ENCODE measurements at regions not wholly inside any gene's neighbourhood (a gene's known extent, or its start where the extent isn't known, plus 50 kb on each side); places are given as distances from the start of the nearest gene placed in this dataset.

- DNase-seq: no peak
These were observed 207.0 kb downstream of the BRD1 start for GRCh38 chr22:49620666-49621065.

- DNase-seq: no peak
These were observed 207.6 kb downstream of the BRD1 start for GRCh38 chr22:49620003-49620556.

GRCh38 chr22:49619301-49619700 is 208.4 kb downstream of the BRD1 start:
- DNase-seq: no peak

GRCh38 chr22:49618677-49618953 is 209.1 kb downstream of the BRD1 start:
- no peak for DNase-seq

GRCh38 chr22:49617866-49618676 is 209.6 kb downstream of the BRD1 start:
- DNase-seq: no peak

- DNase-seq: no peak
These were observed 210.4 kb downstream of the BRD1 start for GRCh38 chr22:49617264-49617663.

- no peak for DNase-seq
These were observed 211.1 kb downstream of the BRD1 start for GRCh38 chr22:49616356-49617231.

GRCh38 chr22:49614966-49615965 is 212.4 kb downstream of the BRD1 start:
- no peak for DNase-seq

GRCh38 chr22:49613511-49614270 is 214.0 kb downstream of the BRD1 start:
- DNase-seq: no peak

- DNase-seq: no peak
These were observed 214.6 kb downstream of the BRD1 start for GRCh38 chr22:49613108-49613507.

- DNase-seq: no peak
These were observed 218.3 kb downstream of the BRD1 start for GRCh38 chr22:49609207-49609876.

GRCh38 chr22:49608660-49609059 is 219.0 kb downstream of the BRD1 start:
- no peak for DNase-seq

GRCh38 chr22:49608228-49608627 is 219.4 kb downstream of the BRD1 start:
- no peak for DNase-seq

- no peak for DNase-seq
These were observed 219.9 kb downstream of the BRD1 start for GRCh38 chr22:49607821-49608220.

GRCh38 chr22:49606562-49607290 is 220.9 kb downstream of the BRD1 start:
- DNase-seq: no peak

GRCh38 chr22:49604732-49605302 is 222.9 kb downstream of the BRD1 start:
- DNase-seq: no peak

GRCh38 chr22:49603016-49603415 is 224.7 kb downstream of the BRD1 start:
- no peak for DNase-seq

- DNase-seq: no peak
These were observed 225.2 kb downstream of the BRD1 start for GRCh38 chr22:49602481-49602880.

GRCh38 chr22:49601614-49602321 is 225.9 kb downstream of the BRD1 start:
- no peak for DNase-seq
